H1 (cell line): ENCODE measurements at regions not wholly inside any gene's neighbourhood (a gene's known extent, or its start where the extent isn't known, plus 50 kb on each side); places are given as distances from the start of the nearest gene placed in this dataset.
"Not testable (repeated sequence)": the region's sequence is repeated elsewhere in the genome, so short reads cannot be mapped to it uniquely, and the experiment has no call there.

Experiments used
- CTCF ChIA-PET: fragments of 300-600 bp; sonication (Branson Sonifier 250); formaldehyde crosslinking; loops from one replicate; lab custom pipeline; 2021; ENCODE audit not compliant: partially characterized antibody; lab: Charles Lee
- POLR2A ChIA-PET: fragments of 300-600 bp; sonication (Branson Sonifier 250); formaldehyde crosslinking; loops from one replicate; lab custom pipeline; 2021; ENCODE audit warnings: inconsistent platforms; ENCODE audit not compliant: partially characterized antibody; lab: Charles Lee
- DNase-seq, 2 experiments: peaks; one replicate each; pipeline versions ENCODE4 v3.0.0 to v3.0.0-alpha.2; 2010 to 2022; ENCODE audit warnings: low spot score in 2 of 2, low read depth in 1 of 2, mixed read lengths in 1 of 2
- FAIRE-seq: peaks from 2 replicates; lab custom pipeline; 2011; peaks lifted over from hg19 to GRCh38; lab: Jason Lieb, UNC
- H2AFZ ChIP-seq: 2 replicates; pipeline ENCODE4 v1.8.1; 2012; ENCODE audit warnings: low read length, inconsistent platforms
- H2AK5ac ChIP-seq: 2 replicates; pipeline ENCODE4 v1.6.1; 2013; ENCODE audit warnings: low read depth, low read length
- H2BK120ac ChIP-seq: replicated peaks from 2 replicates; pipeline ENCODE3; 2013; ENCODE audit warnings: low read depth, low read length, inconsistent platforms
- H2BK12ac ChIP-seq: 2 replicates; pipeline ENCODE4 v1.6.1; 2013; ENCODE audit warnings: low read depth, low read length
- H2BK15ac ChIP-seq: 2 replicates; pipeline ENCODE4 v1.6.1; 2013; ENCODE audit warnings: low read length
- H2BK20ac ChIP-seq: 2 replicates; pipeline ENCODE4 v1.6.1; 2013; ENCODE audit warnings: low read length
- H2BK5ac ChIP-seq: 2 replicates; pipeline ENCODE4 v1.6.1; 2013; ENCODE audit warnings: low read depth, low read length
- H3K14ac ChIP-seq: 2 replicates; pipeline ENCODE4 v1.6.1; 2013; ENCODE audit warnings: inconsistent platforms; ENCODE audit not compliant: insufficient read length
- H3K18ac ChIP-seq: 2 replicates; pipeline ENCODE4 v1.6.1; 2013; ENCODE audit warnings: low read length; ENCODE audit errors: extremely low read depth
- H3K23ac ChIP-seq: 2 replicates; pipeline ENCODE4 v1.6.1; 2013; ENCODE audit warnings: inconsistent platforms; ENCODE audit not compliant: insufficient read length
- H3K23me2 ChIP-seq: 2 replicates; pipeline ENCODE4 v1.6.1; 2013; ENCODE audit warnings: low read depth, low read length
- H3K27ac ChIP-seq: 2 replicates; pipeline ENCODE4 v1.6.1; 2011; ENCODE audit warnings: low read depth, low read length, inconsistent platforms
- H3K27me3 ChIP-seq, 4 experiments: replicated peaks in 1 of 4; 1 replicate in 1 of 4; 2 replicates in 3 of 4; pipeline versions ENCODE4 v1.6.1 to v1.8.1; 2011 to 2013; ENCODE audit warnings: low read length in 3 of 4, mild to moderate bottlenecking in 3 of 4, inconsistent platforms in 2 of 4, mixed read lengths in 2 of 4, moderate library complexity in 1 of 4; ENCODE audit not compliant: control insufficient read depth in 3 of 4, insufficient read depth in 3 of 4; ENCODE audit errors: extremely low read depth in 1 of 4
- H3K36me3 ChIP-seq, 4 experiments: 2 replicates each; pipeline versions ENCODE4 v1.6.1 to v1.8.1; 2011 to 2013; ENCODE audit warnings: mild to moderate bottlenecking in 4 of 4, low read length in 3 of 4, moderate library complexity in 2 of 4, control low read depth in 1 of 4, inconsistent platforms in 1 of 4; ENCODE audit not compliant: insufficient read depth in 4 of 4, control insufficient read depth in 2 of 4
- H3K4ac ChIP-seq: replicated peaks from 2 replicates; pipeline ENCODE3; 2013; ENCODE audit warnings: low read length, low read depth, mixed read lengths, inconsistent platforms; ENCODE audit not compliant: insufficient read length
- H3K4me1 ChIP-seq, 4 experiments: replicated peaks in 1 of 4; 1 replicate in 1 of 4; 2 replicates in 3 of 4; pipeline versions ENCODE4 v1.6.1 to v1.8.1; 2011 to 2013; ENCODE audit warnings: low read length in 3 of 4, inconsistent platforms in 2 of 4, mixed read lengths in 1 of 4; ENCODE audit not compliant: insufficient read depth in 4 of 4, control insufficient read depth in 3 of 4
- H3K4me2 ChIP-seq, 2 experiments: 2 replicates each; pipeline versions ENCODE4 v1.6.1 to v1.8.1; 2011 to 2013; ENCODE audit warnings: low read depth in 2 of 2, low read length in 2 of 2, control low read depth in 1 of 2, inconsistent platforms in 1 of 2, mild to moderate bottlenecking in 1 of 2; ENCODE audit not compliant: insufficient read depth in 1 of 2
- H3K4me3 ChIP-seq, 4 experiments: fragments of 200-600, 300-600 bp in 1 of 4; sonication (generic), shearing (Covaris generic), sonication (Bioruptor Twin) in 1 of 4; 2 replicates each; pipeline versions ENCODE4 v1.5.1 to v1.8.1; 2011 to 2016; ENCODE audit warnings: low read length in 4 of 4, low read depth in 3 of 4, control low read depth in 2 of 4, inconsistent platforms in 2 of 4, mild to moderate bottlenecking in 2 of 4, mixed read lengths in 1 of 4, moderate library complexity in 1 of 4; ENCODE audit not compliant: insufficient read depth in 2 of 4; ENCODE audit errors: extremely low read depth in 1 of 4
- H3K56ac ChIP-seq: replicated peaks from 2 replicates; pipeline ENCODE3; 2013; ENCODE audit warnings: low read depth, mild to moderate bottlenecking, mixed read lengths, low read length, inconsistent platforms; ENCODE audit not compliant: insufficient read length
- H3K79me1 ChIP-seq: 2 replicates; pipeline ENCODE4 v1.6.1; 2013; ENCODE audit warnings: low read depth, low read length, control low read depth
- H3K79me2 ChIP-seq, 2 experiments: 2 replicates each; pipeline versions ENCODE4 v1.6.1 to v1.8.1; 2012 to 2013; ENCODE audit warnings: low read length in 2 of 2, mild to moderate bottlenecking in 2 of 2, inconsistent platforms in 1 of 2; ENCODE audit not compliant: insufficient read depth in 2 of 2, control insufficient read depth in 1 of 2
- H3K9ac ChIP-seq, 4 experiments: replicated peaks in 1 of 4; 1 replicate in 1 of 4; 2 replicates in 3 of 4; pipeline versions ENCODE4 v1.6.1 to v1.8.1; 2011 to 2013; ENCODE audit warnings: low read depth in 3 of 4, low read length in 3 of 4, control low read depth in 2 of 4, mild to moderate bottlenecking in 2 of 4, moderate library complexity in 2 of 4, inconsistent platforms in 1 of 4; ENCODE audit errors: extremely low read depth in 1 of 4
- H3K9me3 ChIP-seq, 2 experiments: 2 replicates each; pipeline versions ENCODE4 v1.6.1 to v1.8.1; 2012 to 2013; ENCODE audit warnings: mild to moderate bottlenecking in 2 of 2, moderate library complexity in 2 of 2, control low read depth in 1 of 2, inconsistent platforms in 1 of 2, low read depth in 1 of 2, low read length in 1 of 2, mixed read lengths in 1 of 2; ENCODE audit not compliant: insufficient read depth in 2 of 2
- H4K20me1 ChIP-seq, 2 experiments: replicated peaks in 1 of 2; 2 replicates each; pipeline versions ENCODE3 to v1.8.1; 2011 to 2013; ENCODE audit warnings: inconsistent platforms in 2 of 2, low read length in 2 of 2, mild to moderate bottlenecking in 1 of 2; ENCODE audit not compliant: insufficient read depth in 2 of 2, control insufficient read depth in 1 of 2
- H4K5ac ChIP-seq: 2 replicates; pipeline ENCODE4 v1.6.1; 2013; ENCODE audit warnings: low read length, low read depth, mixed read lengths, inconsistent platforms; ENCODE audit not compliant: insufficient read length
- H4K8ac ChIP-seq: 2 replicates; pipeline ENCODE4 v1.8.0; 2013; ENCODE audit warnings: mild to moderate bottlenecking, moderate library complexity, low read length, inconsistent platforms; ENCODE audit not compliant: insufficient read depth; ENCODE audit errors: extremely low read depth
- H4K91ac ChIP-seq: replicated peaks from 2 replicates; pipeline ENCODE3; 2013; ENCODE audit warnings: low read length, mixed read lengths, inconsistent platforms; ENCODE audit not compliant: insufficient read length
- WGBS, 2 experiments: shearing (Covaris generic) in 1 of 2; methylation state at CpG; one replicate each; pipeline versions ENCODE4 v1.1.6 to v1.1.7; 2013 to 2015; ENCODE audit warnings: low lambda C conversion rate in 2 of 2, mixed read lengths in 2 of 2, inconsistent platforms in 1 of 2, low coverage in 1 of 2, missing lambda C conversion rate in 1 of 2; ENCODE audit not compliant: insufficient replicate concordance in 2 of 2, insufficient coverage in 1 of 2, insufficient read length in 1 of 2; ENCODE audit errors: extremely low coverage in 1 of 2, missing lambda C conversion rate in 1 of 2; 5-methylcytosine and 5-hydroxymethylcytosine counted together

- H3K4me1 ChIP-seq, FAIRE-seq, H4K20me1 ChIP-seq, H3K14ac ChIP-seq, H2AK5ac ChIP-seq, H4K91ac ChIP-seq, H2BK120ac ChIP-seq, H4K8ac ChIP-seq, H3K9ac ChIP-seq, H2BK12ac ChIP-seq, H3K4me2 ChIP-seq, H3K27me3 ChIP-seq, H3K79me2 ChIP-seq, H2BK5ac ChIP-seq, H3K27ac ChIP-seq, H3K4me3 ChIP-seq, H3K23me2 ChIP-seq, H2BK15ac ChIP-seq, H3K18ac ChIP-seq, H3K36me3 ChIP-seq, H3K23ac ChIP-seq, H2BK20ac ChIP-seq, CTCF ChIA-PET, POLR2A ChIA-PET, H2AFZ ChIP-seq, H3K4ac ChIP-seq, H3K79me1 ChIP-seq, H3K56ac ChIP-seq, H3K9me3 ChIP-seq, H4K5ac ChIP-seq, DNase-seq: not testable (repeated sequence)
- 83% methylated on average over 7 of the region's 8 CpGs; no CpG with 5 or more reads in 1 of the 2 experiments for WGBS, 2 experiments
Observed at GRCh38 chr12:114056351-114056750, 90.2 kb upstream of the RBM19 start.
